ENCODE measurements at regions not wholly inside any gene's neighbourhood (a gene's known extent, or its start where the extent isn't known, plus 50 kb on each side); places are given as distances from the start of the nearest gene placed in this dataset.
"Not testable (repeated sequence)": the region's sequence is repeated elsewhere in the genome, so short reads cannot be mapped to it uniquely, and the experiment has no call there.

- no peak for DNase-seq
Observed at GRCh38 chr14:22232933-22233332, 356.1 kb downstream of the DAD1 start.

DNA sequence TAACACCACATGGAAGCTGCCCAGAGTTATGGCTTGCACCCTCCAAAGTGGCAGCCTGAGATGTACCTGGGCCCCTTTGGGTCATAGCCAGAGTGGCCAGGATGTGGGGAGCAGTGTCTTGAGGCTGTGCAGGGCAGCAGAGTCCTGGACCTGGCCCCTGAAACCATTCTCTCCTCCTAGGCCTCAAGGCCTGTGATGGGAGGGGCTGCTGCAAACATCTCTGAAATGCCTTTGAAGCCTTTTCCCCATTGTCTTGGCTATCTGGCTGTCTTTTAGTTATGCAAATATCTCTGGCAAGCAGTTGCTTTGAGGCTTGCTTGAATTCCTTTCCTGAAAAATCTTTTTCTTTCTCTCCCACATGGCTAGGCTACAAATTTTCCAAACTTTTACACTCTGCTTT lies 356.5 kb downstream of the DAD1 start:
- DNase-seq = no peak

DNA sequence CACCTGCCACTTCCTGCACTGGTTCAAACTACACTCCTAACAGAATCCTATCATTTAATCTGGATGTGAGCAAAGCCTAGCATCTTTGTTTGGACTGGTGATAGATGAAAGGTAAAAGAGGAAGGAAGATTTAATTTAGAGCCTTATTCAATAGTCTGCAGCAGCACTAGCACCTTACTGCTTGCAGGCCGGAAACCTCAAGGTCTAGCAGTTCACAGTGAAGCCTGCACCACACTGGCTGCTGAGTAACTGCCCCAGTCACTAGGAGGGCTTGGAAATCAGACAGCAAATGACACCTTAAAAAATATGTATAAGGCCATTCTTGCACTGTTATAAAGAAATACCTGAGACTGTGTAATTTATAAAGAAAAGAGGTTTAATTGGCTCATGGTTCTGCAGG lies 358.0 kb downstream of the DAD1 start:
- peak; percentile 13 to 37 for DNase-seq

DNA sequence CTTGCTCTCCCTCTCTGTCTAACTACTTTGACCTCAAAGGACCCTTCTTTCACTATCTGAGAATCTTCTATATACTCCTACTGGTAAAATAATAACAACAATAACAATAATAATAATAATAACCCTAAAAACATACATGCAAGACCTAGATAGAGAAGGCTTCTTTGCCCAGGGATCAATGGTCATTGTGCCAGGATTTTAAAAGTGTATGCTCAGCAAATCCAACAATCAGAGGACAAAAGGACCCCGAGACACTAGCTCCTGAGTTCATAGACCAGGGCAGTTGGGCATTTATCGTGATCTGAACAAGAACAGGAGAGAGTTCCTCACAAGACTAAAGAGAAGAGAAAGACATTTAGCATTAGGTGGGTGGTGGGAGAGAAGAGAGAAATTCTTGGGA lies 358.5 kb downstream of the DAD1 start:
- no peak for DNase-seq

- no peak for DNase-seq
Observed at GRCh38 chr14:22227084-22227483, 361.9 kb downstream of the DAD1 start.

GRCh38 chr14:22226381-22226780 lies 362.6 kb downstream of the DAD1 start:
- peak; percentile 42 to 53 for DNase-seq

GRCh38 chr14:22225516-22226140 lies 363.4 kb downstream of the DAD1 start:
- DNase-seq = no peak

DNA sequence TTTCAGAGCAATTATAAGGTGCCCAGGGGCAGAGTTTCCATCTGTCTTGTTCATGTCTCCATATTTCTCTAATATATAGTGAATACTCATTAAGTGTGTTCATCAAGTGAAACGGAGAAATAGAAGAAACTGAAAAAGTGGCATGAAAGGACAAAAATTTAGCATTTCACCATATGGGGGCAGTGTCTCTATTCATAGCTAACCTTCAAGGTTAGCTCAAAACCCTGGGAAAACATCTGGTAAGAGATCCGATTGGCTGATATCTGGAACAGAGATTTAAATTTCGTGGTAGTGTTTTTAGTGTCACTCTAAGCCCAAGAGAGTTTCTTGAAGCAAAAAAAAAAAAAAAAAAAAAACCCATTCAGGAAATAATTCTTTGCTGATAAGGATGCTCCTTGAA lies 367.5 kb downstream of the DAD1 start:
- DNase-seq = peak in 1 of 2 donors; percentile 33

DNA sequence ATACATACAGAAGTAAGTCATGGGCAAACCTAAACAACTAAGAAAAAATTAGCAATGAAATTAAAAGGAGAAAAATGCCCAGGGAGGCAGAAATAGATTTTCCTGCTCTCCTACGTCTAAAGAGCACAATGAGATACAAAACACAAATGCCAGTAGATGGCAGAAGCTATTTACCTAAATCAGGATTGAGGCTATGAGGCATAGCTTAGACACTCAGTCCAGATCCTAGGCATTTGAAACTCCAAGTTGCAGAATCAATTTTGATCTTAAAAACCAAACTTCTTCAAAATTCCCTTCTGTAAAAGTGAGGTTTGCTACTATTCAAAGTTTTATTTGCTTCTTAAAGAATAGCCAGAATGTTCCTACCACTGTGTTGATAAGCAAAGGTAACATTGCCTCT lies 368.6 kb downstream of the DAD1 start:
- DNase-seq = no peak

DNA sequence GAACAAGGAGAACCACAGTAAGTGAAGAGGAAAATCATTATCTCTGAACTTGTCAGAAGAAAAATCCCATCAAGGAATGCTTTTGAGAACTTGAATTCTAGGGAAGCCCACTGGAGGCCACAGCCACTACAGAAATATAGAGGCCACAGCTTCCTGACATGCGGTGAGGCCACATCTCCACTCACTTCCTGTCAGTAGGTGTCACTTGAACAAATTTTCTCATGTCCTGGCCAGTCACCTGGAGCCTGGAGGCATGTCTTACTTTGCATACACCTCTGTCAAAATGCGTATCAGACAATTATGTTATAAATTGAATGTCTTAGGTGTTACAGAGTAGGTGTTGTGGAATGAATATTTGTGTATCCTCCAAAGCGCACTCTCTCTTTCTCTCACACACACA lies 370.3 kb downstream of the DAD1 start:
- peak in 1 of 2 donors; percentile 17 for DNase-seq

- DNase-seq = no peak
Observed at GRCh38 chr14:22213120-22213519, 375.9 kb downstream of the DAD1 start.

DNA sequence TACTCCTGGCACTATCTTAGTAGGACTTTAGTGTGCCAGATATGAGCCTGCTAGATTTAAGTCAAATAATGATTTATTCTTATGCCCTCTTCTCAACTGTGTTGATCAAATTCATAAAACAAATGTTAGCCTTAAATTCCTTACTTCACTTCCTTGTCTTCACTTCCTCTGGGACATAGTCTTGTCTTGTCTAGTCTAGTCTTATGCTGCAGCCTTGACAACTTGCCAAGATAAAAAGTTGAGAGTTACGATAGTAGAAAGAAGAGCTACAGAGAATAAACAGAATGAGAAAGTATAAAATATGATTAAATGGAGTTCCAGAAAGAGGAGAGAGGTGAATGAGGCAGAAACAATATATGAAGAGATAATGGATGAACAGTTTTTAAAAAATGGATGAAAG lies 378.1 kb downstream of the DAD1 start:
- no peak for DNase-seq

- no peak for DNase-seq
Observed at GRCh38 chr14:22210026-22210425, 379.0 kb downstream of the DAD1 start.

DNA sequence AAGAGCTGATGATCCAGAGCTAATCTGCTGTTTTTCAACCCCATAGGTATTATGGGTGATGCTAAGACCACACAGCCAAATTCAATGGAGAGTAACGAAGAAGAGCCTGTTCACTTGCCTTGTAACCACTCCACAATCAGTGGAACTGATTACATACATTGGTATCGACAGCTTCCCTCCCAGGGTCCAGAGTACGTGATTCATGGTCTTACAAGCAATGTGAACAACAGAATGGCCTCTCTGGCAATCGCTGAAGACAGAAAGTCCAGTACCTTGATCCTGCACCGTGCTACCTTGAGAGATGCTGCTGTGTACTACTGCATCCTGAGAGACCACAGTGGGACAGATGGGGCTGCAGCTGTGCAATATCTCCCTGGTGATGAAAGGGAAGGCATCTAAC lies 386.0 kb downstream of the DAD1 start:
- no peak for DNase-seq

- no peak for DNase-seq
Observed at GRCh38 chr14:22202313-22202712, 386.7 kb downstream of the DAD1 start.

GRCh38 chr14:22200977-22201605 lies 387.9 kb downstream of the DAD1 start:
- DNase-seq = peak in 1 of 2 donors; percentile 40

DNA sequence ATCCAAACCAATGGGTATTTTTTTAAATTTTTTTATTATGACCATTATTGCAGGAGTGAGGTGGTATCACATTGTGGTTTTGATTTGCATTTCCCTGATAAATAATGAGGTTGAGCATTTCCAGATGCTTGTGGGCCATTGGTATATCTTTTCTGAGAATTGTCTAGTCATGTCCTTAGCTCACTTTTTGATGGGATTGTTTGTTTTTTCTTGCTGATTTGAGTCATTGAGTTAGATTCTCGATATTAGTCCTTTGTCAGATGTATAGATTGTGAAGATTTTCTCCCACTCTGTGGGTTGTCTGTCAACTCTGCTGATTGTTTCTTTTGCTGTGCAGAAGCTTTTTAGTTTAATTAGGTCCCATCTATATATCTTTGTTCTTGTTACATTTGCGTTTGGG lies 388.9 kb downstream of the DAD1 start:
- not testable (repeated sequence) for DNase-seq

- DNase-seq = no peak
Observed at GRCh38 chr14:22194664-22195063, 394.4 kb downstream of the DAD1 start.

DNA sequence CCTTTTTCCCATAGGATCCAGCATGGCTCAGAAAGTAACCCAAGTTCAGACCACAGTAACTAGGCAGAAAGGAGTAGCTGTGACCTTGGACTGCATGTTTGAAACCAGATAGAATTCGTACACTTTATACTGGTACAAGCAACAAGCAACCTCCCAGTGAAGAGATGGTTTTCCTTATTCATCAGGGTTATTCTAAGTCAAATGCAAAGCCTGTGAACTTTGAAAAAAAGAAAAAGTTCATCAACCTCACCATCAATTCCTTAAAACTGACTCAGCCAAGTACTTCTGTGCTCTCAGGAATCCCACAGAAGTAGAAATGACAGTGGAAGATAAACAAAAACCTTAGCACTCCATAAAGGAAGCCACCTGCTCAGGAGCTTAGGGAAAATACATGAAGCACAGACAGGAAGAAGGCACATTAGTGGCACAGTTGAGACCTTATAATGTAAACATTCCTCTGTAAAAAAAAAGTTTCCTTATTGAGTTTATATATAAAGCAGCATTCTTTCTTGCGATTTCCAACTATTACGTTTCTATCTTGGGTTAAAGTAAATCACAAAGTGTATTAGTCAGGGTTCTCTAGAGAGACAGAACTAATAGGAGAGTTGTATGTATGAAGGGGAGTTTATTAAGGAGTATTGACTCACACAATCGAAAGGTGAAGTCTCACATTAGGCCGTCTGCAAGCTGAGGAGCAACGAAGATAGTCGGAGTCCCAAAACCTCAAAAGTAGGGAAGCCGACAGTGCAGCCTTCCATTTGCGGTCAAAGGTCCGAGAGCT lies 398.4 kb downstream of the DAD1 start:
- DNase-seq = no peak

GRCh38 chr14:22189881-22190280 lies 399.1 kb downstream of the DAD1 start:
- no peak for DNase-seq

DNA sequence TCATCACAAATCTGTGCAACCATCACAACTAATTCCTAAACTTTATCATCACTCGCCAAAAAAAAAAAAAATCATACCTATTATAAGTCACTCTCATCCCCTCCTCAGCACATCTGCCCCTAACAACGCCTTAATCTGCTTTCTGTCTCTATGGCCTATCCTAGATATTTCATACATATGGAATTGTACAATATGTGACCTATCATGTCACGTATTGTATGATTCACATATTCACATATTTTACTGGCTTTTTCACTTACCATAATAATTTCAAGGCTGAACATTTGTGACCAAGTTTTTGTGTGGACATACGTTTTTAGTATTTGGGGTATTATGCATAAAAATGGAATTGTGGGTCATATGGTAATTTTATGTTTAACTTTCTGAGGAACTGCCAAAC lies 400.7 kb downstream of the DAD1 start:
- no peak for DNase-seq

DNA sequence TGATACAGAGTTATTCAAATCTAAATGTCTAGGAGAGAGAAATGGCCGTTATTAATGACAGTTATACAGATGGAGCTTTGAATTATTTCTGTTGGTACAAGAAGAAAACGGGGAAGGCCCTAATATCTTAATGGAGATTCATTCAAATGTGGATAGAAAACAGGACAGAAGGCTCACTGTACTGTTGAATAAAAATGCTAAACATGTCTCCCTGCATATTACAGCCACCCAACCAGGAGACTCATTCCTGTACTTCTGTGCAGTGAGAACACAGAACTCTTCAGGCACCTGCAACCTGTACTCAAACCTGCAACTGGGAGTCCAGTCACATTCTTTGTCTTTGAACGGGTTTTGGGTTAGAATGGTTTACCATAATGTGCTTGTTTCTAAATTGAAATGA lies 403.2 kb downstream of the DAD1 start:
- no peak for DNase-seq

GRCh38 chr14:22185191-22185590 lies 403.8 kb downstream of the DAD1 start:
- no peak for DNase-seq

DNA sequence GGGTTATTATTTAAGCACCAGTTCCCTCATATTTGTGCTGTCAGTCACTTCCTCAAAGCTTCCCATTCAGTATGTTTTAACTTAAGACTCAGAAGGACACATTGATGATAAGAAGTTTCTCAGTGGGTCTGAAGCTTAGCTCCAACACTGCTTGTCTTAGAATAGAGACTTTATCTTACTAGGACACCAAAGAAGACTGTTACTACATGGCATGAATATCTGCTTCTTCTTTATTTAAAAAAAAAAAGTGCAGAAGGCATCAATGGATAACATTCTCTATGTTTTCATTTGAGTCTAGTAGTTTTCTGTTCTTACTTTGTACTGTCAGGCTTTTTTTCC lies 404.2 kb downstream of the DAD1 start:
- no peak for DNase-seq
